Endothelial cell of hepatic sinusoid (primary cell): ENCODE measurements at regions not wholly inside any gene's neighbourhood (a gene's known extent, or its start where the extent isn't known, plus 50 kb on each side); places are given as distances from the start of the nearest gene placed in this dataset.

Experiments
- in situ Hi-C: cut with HindIII; loops from 2 replicates; pipeline ENCODE4 v1.10.0; 2017; ENCODE audit warnings: low sequenced_read_pairs

DNA sequence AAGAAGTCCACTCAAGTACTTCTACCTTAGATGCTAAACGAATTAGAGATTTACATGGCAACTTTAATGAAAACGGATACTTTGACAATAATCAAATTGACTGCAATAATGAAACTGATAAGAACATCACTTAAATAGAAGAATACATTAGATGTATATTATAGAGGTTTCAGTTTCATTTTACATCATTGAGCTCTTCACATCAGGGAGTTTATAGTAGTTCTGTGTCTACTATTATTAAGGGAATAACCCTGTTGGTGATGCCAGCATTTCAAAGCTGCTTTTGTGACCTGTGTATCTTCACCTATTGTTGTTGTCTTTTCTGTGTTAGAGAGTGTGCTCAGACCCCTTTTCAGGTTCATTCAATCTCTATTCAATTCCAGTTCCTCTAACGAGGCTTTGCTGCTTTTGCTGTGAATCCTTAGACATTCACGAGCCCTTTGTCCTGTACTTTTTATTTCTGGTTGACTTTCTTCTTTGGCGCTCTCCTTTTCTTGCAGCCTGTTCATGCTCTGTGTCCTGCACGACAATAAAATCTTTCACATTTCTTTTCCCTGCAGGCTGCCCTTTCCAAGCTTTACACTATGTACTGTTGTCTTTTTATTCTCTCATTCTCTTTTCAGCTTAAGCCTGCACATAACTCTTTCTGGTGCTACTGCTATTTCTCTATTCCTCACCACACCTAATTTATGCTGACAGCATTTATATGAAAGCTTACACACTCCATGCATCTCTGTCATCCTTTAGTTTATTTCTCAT, 232.1 kb downstream of the CPE start:
- in situ Hi-C loops, result no loop called here

DNA sequence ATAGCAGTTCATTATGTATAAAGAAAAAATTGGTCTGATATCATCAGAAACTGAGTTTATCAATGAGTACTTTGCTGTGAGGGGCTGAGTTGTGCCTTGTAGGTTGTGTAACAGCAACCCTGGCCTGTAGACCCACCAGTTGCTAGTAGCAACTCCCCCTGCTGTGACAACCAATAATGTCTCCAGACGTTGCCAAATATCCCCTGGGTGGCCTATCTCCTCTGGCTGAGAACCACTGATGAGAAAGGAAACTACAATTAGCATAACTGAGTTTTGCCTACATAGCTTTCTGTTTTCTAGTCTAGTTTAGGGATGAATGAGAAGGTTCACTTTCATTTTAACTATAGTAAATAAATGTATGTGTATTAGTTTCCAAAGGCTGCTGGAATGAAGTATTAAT, 234.1 kb downstream of the CPE start:
- in situ Hi-C loops, result no loop called here

DNA sequence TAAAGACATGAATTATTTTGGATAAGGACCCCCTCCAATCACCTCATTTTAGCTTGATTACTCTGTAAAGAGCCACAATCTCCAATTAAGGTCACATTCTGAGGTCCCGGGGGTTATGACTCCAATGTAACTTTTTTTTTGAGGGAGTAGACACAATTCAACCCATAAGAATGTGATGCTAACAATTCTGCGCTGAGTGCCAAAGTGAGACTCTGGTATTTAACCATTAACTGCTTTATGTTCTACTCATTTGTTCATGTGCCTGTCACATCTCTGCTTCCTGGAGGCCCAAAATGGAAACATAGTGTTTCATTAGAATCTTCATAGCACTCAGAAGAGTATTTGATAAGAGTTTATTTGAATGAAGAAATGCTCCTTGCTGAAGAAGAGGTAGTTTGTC, 234.8 kb downstream of the CPE start:
- in situ Hi-C loops, result no loop called here

DNA sequence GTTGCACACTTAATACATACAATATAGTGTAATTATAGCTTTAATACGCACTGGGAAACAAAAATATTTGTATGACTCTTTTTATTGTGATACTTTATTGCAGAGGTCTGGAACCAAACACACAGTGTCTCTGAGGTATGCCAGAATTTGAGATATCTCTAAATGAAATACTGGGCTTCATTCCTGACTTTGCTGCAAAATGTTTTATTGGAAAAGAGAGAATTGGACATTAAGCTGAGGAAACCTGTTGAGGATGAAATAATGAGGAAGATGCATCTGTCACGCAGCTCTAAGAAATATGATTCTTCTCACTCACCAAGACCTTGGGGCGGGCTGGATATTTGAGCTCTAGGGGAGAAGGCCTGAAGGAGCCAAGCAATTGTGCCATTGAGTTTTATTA, 242.1 kb downstream of the CPE start:
- in situ Hi-C loops, result no loop called here

DNA sequence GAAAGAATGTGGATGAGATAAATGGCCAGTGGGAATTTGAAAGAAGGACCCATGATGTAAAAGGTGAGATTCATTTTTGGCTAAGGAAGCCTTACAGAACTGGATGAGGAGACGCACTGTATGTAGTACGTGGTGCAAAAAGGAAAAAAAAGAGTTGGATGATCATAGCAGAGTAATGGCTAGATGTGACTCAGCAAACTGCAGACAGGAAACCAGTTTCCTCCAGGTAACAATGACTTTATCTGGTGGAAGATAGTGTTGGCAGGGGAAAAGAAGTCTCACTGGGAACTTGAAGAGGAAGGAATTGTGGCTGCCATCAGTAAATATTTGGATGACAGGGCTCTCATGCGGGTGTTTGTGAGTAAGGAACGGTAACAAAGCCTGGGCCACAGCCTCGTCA, 243.2 kb downstream of the CPE start:
- in situ Hi-C loops, result no loop called here

DNA sequence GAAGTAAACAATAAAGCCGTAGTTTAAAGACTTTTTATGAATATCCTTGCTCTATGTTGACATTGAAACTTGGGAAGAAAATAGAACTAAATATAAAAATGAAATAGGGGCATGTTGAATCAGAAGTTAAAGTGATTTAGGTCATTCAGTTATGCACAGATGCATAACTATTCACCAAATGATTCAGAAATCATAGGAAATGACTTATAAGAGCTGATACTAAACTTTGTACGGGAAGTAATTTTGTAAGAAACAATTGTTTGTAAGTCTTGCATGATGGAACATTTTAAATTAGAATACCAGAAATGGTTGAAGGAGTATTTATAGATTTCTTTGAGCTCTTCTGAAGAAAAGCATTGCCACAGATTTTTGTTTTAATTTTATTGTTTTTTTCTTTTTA, 246.5 kb downstream of the CPE start:
- in situ Hi-C loops, result no loop called here

DNA sequence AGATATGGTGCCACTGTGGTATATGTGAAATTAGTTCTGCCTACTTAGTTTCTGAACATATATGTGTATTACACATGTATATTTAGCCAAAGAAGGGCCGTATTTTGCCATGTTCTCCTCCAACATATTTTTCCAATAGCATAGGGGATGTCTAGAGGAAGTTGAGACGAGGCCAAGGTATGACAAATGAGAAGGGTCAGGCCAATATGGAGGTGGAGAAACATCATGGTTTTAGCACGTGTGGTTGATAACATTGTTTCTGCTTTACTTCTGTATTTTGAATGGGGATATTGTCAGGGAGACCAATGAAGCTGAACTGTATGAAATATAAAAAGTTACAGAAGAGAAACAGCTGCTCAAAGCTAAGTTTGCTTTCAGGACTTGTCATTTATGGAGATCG, 246.7 kb upstream of the TLL1 start:
- in situ Hi-C loops, result no loop called here

DNA sequence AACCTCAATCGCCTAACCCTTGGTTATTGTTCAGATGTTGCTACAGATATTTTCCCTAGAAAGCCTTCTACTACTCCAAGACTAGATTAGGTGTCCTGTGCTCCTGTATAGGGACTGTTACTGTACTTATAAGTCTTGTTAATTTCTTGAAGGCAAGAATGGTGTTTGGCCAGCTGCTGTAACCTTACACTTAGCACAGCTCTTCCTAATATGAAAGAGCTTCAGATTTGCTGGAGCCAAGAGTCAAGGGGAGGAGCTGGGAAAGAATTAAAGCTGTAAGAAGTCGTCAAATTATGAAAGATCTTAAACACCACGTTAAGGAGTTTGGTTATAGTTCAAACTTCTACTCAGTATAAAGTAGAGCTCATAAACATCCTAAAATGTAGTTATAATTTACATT, 245.9 kb upstream of the TLL1 start:
- in situ Hi-C loops, result no loop called here

DNA sequence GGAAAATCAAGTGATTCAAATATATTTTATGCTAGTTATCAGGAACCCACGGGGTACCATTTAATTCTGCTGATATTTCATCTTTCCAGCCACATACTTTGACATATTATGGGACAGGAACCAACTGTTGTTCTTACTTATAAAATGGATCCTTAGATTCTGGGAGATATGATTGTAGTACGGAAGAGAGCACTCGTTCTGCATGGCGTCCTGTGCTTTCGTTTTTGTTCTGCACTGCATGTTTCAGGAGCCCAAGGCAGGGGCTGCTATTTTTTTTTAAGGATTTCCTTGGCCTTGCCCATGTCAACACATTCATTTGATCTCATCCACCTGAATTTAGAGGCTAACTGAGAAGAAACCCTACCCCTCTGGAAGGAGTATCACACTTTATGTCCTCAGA, 245.5 kb upstream of the TLL1 start:
- in situ Hi-C loops, result no loop called here

DNA sequence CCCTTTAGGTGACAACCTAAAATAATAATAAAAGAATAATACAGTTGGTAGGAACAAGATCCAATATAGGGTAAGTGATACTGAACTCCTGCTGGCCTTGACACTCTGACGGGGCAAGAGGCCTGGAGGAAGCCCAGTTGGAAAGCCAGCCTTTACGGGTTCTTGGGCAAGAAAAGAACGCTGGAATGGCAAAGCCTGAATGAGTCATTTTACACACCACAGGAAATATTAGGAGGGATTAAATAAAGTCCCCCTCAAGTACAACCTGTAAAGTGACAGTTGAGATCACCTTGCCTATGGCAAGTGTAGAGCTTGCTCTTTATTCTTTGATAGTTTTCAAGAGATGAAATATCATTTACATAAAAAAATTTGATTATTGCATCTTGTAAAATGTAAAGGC, 244.5 kb upstream of the TLL1 start:
- in situ Hi-C loops, result no loop called here

DNA sequence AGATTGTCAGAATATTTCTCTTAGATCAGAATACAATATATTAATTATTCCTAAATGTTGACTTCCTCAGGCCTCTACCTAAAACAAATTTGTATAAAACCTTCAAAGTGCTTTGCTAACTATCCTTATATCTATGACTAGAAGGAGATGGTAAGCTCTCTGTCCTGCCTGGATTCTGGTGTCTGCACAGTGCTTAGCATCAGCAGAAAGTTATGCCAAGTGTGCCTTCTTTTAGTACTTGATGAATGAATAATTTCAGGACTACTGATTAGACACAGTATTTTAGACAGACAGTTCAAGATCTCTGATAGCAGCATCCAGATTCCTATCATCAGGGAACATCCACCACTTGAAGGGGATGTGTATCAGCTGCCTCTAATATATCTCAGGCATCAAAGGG, 242.4 kb upstream of the TLL1 start:
- in situ Hi-C loops, result no loop called here

DNA sequence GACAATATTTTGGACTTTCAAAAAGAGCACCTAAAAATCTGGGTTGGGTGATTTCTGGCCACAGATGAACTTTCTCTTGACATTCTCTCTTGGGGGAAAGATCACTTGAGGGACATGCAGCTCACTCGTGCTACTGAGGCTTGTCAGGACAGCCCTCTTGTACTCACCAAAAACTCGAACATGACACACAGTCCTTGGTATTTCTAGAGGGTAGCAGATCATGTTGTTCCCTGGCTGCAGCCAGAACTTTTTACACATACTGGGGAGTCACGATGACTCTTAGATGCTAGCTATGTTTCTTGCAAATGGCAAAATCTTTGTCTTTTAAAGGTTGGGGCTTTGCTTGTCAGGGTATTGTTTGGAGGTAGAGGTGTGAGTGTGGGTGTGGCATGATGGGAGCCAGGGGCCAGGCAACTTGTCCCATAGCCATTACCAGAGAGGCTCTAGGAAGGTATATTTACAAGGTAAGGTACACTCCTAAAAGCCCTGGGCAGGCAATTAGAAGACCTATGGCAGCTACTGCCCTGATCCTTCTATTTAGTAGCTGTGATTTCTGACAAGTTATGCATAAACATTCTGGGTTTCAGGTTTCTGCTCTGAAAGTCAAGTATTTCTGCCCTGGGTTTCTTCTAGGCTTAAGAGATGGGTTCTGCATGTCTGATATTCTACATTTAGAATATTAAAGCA, 241.7 kb upstream of the TLL1 start:
- in situ Hi-C loops, result no loop called here

DNA sequence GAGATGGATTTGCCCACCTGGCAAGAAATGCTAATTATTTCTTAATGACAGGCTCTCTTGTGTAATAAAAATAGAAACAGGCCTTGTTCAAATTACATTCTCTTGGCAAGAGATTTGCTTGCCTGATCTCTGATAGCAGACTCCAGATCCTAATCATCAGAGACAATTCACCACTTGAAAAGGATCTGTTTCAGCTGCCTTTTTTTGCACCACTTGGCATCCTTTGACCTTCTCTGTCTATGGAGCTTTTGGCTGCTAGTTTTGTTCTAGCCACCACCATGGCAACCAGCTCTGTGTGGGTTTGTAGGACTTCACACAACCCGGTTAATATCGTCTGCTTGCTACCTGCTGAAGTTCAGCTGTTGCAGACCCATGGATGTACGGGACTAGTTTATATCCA, 241.1 kb upstream of the TLL1 start:
- in situ Hi-C loops, result no loop called here

DNA sequence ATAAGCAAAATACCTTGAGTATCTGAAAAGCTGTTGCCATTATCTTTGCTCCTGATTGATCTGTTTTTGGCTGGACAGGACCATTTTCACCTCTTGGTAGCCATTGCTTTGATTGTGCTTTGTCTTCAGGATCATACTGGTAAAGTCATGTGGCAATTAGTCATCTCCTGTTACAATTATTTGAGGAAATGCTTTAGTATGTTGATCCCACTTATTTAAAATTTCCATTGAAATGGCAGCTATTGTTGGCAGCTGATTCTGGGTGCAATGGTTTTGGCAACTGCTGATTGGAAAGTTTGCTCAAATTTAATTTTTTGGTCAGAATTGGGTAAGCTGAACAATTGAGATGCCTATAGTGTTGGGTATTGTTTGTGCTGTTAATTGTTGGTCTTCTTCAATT, 238.3 kb upstream of the TLL1 start:
- in situ Hi-C loops, result no loop called here

DNA sequence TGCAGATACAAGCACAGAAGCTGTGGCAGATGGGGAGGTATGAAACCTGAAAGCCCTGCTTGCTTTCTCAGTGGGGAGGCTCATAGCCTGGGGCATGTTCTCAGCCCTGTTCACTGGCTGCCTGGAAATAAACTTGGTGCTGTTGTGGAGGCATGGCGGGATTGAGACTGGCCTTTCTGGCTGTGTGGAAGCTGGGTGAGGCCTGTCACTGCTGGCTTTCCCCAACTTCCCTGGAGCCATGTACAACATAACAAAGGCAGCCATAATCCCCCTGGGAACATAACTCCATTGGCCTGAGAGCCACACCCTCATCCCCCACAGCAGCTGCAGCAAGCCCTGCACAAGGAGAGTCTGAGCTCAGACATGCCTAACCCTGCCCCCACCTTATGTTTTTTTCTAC, 237.7 kb upstream of the TLL1 start:
- in situ Hi-C loops, result no loop called here

DNA sequence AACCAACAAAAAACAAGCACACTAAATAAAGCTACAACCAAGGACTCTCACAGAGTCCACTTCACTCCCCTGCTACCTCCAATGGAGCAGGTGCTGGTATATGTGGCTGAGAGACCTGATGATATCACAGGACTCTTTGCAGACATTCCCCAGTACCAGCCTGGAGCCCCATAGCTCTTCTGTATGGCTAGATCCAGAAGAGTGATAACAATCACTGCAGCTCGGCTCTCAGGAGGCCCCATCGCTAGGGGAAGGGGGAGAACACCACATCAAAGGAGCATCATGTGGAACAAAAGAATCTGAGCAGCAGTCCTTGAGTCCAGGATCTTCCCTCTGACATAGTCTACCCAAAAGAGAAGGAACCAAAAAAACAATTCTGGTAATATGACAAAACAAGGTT, 237.1 kb upstream of the TLL1 start:
- in situ Hi-C loops, result no loop called here

DNA sequence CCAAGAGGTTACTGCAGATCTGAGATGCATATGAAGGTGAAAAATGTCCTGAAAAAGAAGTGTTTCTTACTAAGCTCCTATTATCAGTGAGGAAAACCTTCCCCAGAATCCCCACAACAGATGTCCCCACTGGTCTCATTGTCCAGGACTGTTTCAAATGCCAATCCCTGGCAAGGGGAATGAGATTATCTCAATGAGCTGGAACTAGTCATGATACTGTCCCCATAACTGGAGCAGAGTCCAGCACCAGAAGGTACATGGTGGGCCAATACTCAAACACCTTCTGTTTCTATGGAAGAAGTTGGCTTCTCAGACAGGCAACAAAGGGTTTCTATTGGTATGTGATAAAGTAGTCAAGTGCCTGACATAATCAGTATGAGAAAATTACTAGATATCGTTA, 221.1 kb upstream of the TLL1 start:
- in situ Hi-C loops, result no loop called here

DNA sequence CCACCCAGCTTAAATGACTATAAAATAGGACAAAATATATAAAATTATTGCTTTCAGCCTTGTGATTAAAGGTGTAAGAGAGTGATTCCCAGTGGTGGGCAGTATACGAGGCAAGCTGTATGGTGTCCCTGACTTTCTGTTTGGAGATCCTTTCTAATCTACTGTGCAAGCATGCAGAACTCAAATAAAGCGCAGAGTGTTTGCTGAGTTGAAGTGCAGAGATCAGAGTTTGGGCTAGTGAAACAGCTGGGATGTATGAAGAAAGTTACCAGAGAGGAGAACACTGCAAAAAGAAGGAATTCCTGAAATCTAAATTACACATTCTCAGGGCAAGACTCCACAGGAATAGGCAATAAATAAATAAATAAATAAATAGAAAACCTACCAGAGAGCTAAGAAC, 218.5 kb upstream of the TLL1 start:
- in situ Hi-C loops, result no loop called here

DNA sequence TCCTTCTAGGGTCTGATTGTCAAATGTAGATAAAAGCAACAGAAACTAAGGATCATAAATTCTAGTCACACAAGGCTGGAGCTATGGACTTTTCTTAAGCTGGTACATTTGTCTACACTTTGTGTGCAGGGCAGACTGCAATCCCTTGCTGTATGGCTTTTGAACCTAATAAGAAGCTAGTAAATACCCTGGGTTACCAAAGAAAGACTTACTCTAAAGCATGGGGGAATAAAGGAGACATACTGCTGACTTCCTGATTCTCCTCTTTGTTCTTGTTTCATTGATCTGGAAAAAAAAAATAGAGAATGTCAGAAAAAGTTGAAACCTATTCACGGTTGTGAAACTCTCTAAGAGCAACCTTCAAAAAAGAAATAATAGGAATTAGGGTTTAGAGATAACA, 216.6 kb upstream of the TLL1 start:
- in situ Hi-C loops, result no loop called here

DNA sequence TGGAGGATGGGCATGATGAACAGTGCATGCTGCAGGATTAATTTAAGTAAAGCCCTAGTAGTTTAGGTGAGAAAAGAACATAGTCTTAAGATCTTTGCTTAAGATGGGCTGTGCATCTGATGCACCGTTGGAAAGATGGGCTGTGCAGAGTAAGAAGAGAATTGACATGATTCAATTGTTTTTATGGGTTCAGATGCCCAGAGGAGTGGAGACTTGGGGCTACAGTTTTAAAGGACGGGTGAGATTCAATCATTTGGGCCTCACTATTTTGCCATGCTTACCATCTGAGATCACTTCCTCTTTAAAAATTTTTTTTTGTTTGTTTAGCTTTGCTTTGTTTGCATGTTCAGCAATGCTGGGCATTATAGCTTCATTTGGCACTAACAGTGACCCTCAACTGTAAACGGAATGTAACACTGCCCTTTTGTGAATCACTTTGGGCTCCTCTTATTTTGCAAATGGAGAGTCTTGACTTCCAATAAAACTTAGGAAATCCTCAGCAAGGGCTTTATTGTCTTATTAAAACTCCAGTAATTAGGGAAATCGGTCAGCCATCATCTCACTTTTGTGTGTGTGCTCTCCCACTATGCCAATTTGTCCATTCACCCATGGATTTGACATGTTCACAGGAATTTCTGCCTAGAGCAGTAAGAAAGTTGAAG, 216.1 kb upstream of the TLL1 start:
- in situ Hi-C loops, result no loop called here

DNA sequence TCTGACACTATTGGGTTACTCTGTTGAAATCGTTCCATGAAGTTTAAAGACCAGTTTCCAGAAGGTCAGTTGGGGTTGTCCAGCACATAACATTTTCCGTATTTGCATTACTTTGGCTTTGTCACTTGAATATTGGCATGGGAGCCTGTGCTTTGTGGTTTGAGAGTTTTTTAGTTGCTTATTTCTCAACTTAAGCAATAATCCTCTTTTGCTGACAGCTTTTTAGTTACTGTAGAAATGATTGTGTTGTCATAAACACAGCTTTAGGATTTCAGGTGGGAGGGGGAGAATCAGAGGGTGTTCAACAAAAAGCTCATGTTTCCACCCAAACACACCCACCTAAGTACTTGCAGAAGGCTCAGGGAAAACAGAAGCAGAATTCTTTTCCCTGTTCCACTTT, 210.7 kb upstream of the TLL1 start:
- in situ Hi-C loops, result no loop called here

DNA sequence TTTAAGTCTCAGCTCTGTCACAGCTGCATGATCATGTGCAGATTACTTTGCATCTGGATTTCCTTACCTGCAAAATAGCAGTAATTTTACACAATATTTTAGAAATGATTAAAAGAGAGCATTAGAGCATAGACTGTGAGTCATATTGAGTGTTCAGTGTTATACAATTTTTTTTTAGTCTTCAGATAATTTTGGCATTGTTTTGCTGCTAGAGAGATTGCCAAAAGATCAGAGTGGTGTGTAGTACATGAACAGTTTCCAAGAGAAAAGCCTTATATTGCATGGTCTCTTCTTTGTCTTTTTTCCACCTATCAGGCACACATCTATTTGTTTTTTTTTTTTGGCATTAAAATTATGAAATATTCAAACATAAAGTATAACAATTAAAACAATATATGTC, 209.6 kb upstream of the TLL1 start:
- in situ Hi-C loops, result no loop called here
